WERI-Rb-1 (cell line): ENCODE measurements at regions not wholly inside any gene's neighbourhood (a gene's known extent, or its start where the extent isn't known, plus 50 kb on each side); places are given as distances from the start of the nearest gene placed in this dataset.
"Not testable (repeated sequence)": the region's sequence is repeated elsewhere in the genome, so short reads cannot be mapped to it uniquely, and the experiment has no call there.

Experiments used
- DNase-seq: peaks from one replicate; pipeline ENCODE4 v3.0.0-alpha.2; 2020
- H3K27ac ChIP-seq: fragments of 250-450 bp; sonication (Bioruptor Pico); 2 replicates; pipeline ENCODE4 v1.5.1; 2020; ENCODE audit warnings: mild to moderate bottlenecking, moderate library complexity
- H3K27me3 ChIP-seq: fragments of 250-450 bp; sonication (Bioruptor Pico); 2 replicates; pipeline ENCODE4 v1.5.1; 2021; ENCODE audit warnings: mild to moderate bottlenecking, low read depth, moderate library complexity; ENCODE audit not compliant: insufficient read depth, severe bottlenecking
- H3K36me3 ChIP-seq: fragments of 250-450 bp; sonication (Bioruptor Pico); 2 replicates; pipeline ENCODE4 v1.5.1; 2020; ENCODE audit warnings: mild to moderate bottlenecking, moderate library complexity
- H3K4me3 ChIP-seq: 2 replicates; pipeline ENCODE4 v1.5.1; 2011; ENCODE audit warnings: low read depth, mild to moderate bottlenecking, control low read depth, low read length
- H3K9me3 ChIP-seq: fragments of 250-450 bp; sonication (Bioruptor Pico); 2 replicates; pipeline ENCODE4 v1.5.1; 2021; ENCODE audit warnings: mild to moderate bottlenecking, moderate library complexity; ENCODE audit not compliant: severe bottlenecking
- CTCF ChIP-seq: IDR thresholded peaks from 2 replicates; pipeline ENCODE4 v1.5.1; 2011; ENCODE audit warnings: low read depth, mild to moderate bottlenecking, control low read depth, inconsistent platforms, low read length

GRCh38 chr16:79887541-79888540, 287.3 kb upstream of the MAF start:
- no peaks in the 10 kb centered on the region for H3K9me3 ChIP-seq
- no peak for TF ChIP-seq CTCF
- no peaks in the 10 kb centered on the region for H3K36me3 ChIP-seq
- H3K27me3 ChIP-seq = peaks cover 70% of the 10 kb centered on the region
- no peak overlapping the region for H3K4me3 ChIP-seq
- no peak overlapping the region for H3K27ac ChIP-seq
- no peak for DNase-seq

GRCh38 chr16:79885320-79885719, 284.8 kb upstream of the MAF start:
- Histone ChIP-seq H3K27ac (no peak overlapping the region), H3K27me3 (peaks cover 64% of the 10 kb centered on the region), H3K36me3 (no peaks in the 10 kb centered on the region), H3K4me3 (no peak overlapping the region), H3K9me3 (no peaks in the 10 kb centered on the region)
- no peak for TF ChIP-seq CTCF
- DNase-seq = no peak

- no peaks in the 10 kb centered on the region for H3K9me3 ChIP-seq
- TF ChIP-seq CTCF = no peak
- H3K36me3 ChIP-seq = no peaks in the 10 kb centered on the region
- no peak overlapping the region for H3K4me3 ChIP-seq
- peaks cover 66% of the 10 kb centered on the region for H3K27me3 ChIP-seq
- no peak overlapping the region for H3K27ac ChIP-seq
- DNase-seq = no peak
These were observed 283.0 kb upstream of the MAF start for GRCh38 chr16:79883494-79883893.

- no peak overlapping the region for H3K27ac ChIP-seq
- DNase-seq = no peak
- H3K36me3 ChIP-seq = no peaks in the 10 kb centered on the region
- H3K4me3 ChIP-seq = no peak overlapping the region
- no peak for TF ChIP-seq CTCF
- peaks cover 70% of the 10 kb centered on the region for H3K27me3 ChIP-seq
- no peaks in the 10 kb centered on the region for H3K9me3 ChIP-seq
These were observed 281.9 kb upstream of the MAF start for GRCh38 chr16:79882340-79883005.

- H3K27ac ChIP-seq, H3K4me3 ChIP-seq, DNase-seq, H3K36me3 ChIP-seq, H3K9me3 ChIP-seq: not testable (repeated sequence)
- H3K27me3 ChIP-seq = peaks cover 84% of the 10 kb centered on the region
These were observed 280.6 kb upstream of the MAF start for GRCh38 chr16:79881107-79881506.

- no peaks in the 10 kb centered on the region for H3K36me3 ChIP-seq
- no peak overlapping the region for H3K4me3 ChIP-seq
- H3K27ac ChIP-seq = no peak overlapping the region
- no peak for TF ChIP-seq CTCF
- H3K9me3 ChIP-seq = no peaks in the 10 kb centered on the region
- H3K27me3 ChIP-seq = peaks cover 89% of the 10 kb centered on the region
- no peak for DNase-seq
These were observed 275.8 kb upstream of the MAF start for GRCh38 chr16:79876332-79876730.
